NT2/D1 (cell line): ENCODE measurements at regions not wholly inside any gene's neighbourhood (a gene's known extent, or its start where the extent isn't known, plus 50 kb on each side); places are given as distances from the start of the nearest gene placed in this dataset.

Experiments used
- DNase-seq: peaks from one replicate; pipeline ENCODE4 v3.0.0-alpha.2; 2011; ENCODE audit warnings: low read depth, low spot score
- H3K27me3 ChIP-seq: 2 replicates; pipeline ENCODE4 v1.6.0; 2011; ENCODE audit warnings: mild to moderate bottlenecking; ENCODE audit not compliant: insufficient read length, insufficient read depth
- H3K36me3 ChIP-seq: 2 replicates; pipeline ENCODE4 v1.6.1; 2011; ENCODE audit warnings: mild to moderate bottlenecking, low read length, mixed read lengths; ENCODE audit not compliant: insufficient read depth, insufficient read length
- H3K4me1 ChIP-seq: 2 replicates; pipeline ENCODE4 v1.5.1; 2011; ENCODE audit not compliant: insufficient read depth, insufficient read length
- H3K4me3 ChIP-seq: 2 replicates; pipeline ENCODE4 v1.5.1; 2011; ENCODE audit warnings: low read depth; ENCODE audit not compliant: insufficient read length
- H3K9ac ChIP-seq: 2 replicates; pipeline ENCODE4 v1.6.0; 2011; ENCODE audit warnings: low read depth; ENCODE audit not compliant: insufficient read length
- H3K9me3 ChIP-seq: 2 replicates; pipeline ENCODE4 v1.5.1; 2011; ENCODE audit warnings: mild to moderate bottlenecking, low read length; ENCODE audit not compliant: insufficient read depth
- SUZ12 ChIP-seq: IDR thresholded peaks from 2 replicates; pipeline ENCODE4 v1.6.1; 2011; ENCODE audit not compliant: insufficient read length, insufficient read depth; ENCODE audit errors: extremely low read depth
- YY1 ChIP-seq: IDR thresholded peaks from 2 replicates; pipeline ENCODE4 v1.6.1; 2011; ENCODE audit not compliant: insufficient read length, insufficient read depth
- ZNF274 ChIP-seq: IDR thresholded peaks from 2 replicates; pipeline ENCODE4 v1.6.1; 2011; ENCODE audit warnings: mild to moderate bottlenecking, low read depth, low read length

DNA sequence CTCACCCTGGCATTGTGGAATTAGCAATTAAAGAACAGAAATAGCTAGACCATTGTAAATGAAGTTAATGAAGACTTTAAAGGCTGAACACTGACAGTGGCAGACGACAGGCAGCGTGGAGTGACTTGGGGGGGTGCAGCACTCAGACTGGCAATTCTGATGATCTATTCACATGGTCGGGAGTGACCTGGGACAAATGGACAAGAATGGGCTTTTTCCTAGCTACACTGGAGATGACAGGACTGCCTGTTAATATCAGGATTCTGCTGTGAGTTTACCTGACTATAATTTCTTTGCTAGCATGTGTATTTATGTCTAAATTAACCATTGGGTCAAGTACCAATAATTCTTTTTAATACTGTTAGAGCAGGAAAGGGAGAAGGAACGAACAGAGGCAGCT, 199.6 kb downstream of the FBXO15 start:
- no peak for DNase-seq
- Histone ChIP-seq H3K27me3 (no peaks in the 10 kb centered on the region), H3K4me3 (no peak overlapping the region), H3K9ac (no peak overlapping the region), H3K4me1 (no peaks in the 10 kb centered on the region), H3K9me3 (no peaks in the 10 kb centered on the region; the same call in 1 of the 2 replicates), H3K36me3 (no peaks in the 10 kb centered on the region)
- no peak for TF ChIP-seq SUZ12
- no peak for TF ChIP-seq YY1
- no peak for TF ChIP-seq ZNF274

GRCh38 chr18:73947180-73947921, 200.3 kb downstream of the FBXO15 start:
- Histone ChIP-seq H3K4me3 (no peak overlapping the region), H3K36me3 (no peaks in the 10 kb centered on the region), H3K9ac (no peak overlapping the region), H3K4me1 (no peaks in the 10 kb centered on the region), H3K9me3 (no peaks in the 10 kb centered on the region; the same call in 1 of the 2 replicates), H3K27me3 (no peaks in the 10 kb centered on the region)
- no peak for DNase-seq
- TF ChIP-seq ZNF274 (no peak), SUZ12 (no peak), YY1 (no peak)

- Histone ChIP-seq H3K4me1 (no peaks in the 10 kb centered on the region), H3K27me3 (no peaks in the 10 kb centered on the region), H3K9me3 (no peaks in the 10 kb centered on the region), H3K4me3 (no peak overlapping the region), H3K36me3 (no peaks in the 10 kb centered on the region), H3K9ac (no peak overlapping the region)
- TF ChIP-seq SUZ12 (no peak), YY1 (no peak), ZNF274 (no peak)
- no peak for DNase-seq
These were observed 202.4 kb downstream of the FBXO15 start for GRCh38 chr18:73945130-73945792.

GRCh38 chr18:73944715-73945114, 202.9 kb downstream of the FBXO15 start:
- no peak for DNase-seq
- no peaks in the 10 kb centered on the region for H3K27me3 ChIP-seq
- no peak overlapping the region for H3K9ac ChIP-seq
- no peak overlapping the region for H3K4me3 ChIP-seq
- H3K9me3 ChIP-seq: no peaks in the 10 kb centered on the region
- H3K4me1 ChIP-seq: no peaks in the 10 kb centered on the region
- no peaks in the 10 kb centered on the region for H3K36me3 ChIP-seq
- TF ChIP-seq ZNF274: no peak
- TF ChIP-seq YY1: no peak
- TF ChIP-seq SUZ12: no peak

DNA sequence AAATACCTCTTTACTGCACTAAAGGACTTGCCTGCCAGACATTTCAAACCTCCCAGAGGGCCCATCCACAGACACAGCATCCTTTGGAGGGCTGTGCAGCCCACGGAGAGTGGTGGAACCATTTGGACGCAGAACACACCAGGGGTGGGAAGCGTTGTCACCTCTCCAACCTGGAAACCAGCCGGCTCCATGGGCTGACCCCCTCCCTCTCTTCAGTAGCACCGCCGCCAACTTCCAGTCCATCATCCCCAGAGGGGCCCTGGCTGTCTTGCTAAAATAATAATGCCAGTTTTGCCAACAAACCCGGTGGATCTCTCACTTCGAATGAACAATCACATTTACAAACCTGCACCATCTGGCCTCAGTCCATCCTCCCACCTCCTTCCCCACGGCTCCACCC, 203.9 kb downstream of the FBXO15 start:
- no peaks in the 10 kb centered on the region for H3K27me3 ChIP-seq
- H3K9me3 ChIP-seq: no peaks in the 10 kb centered on the region
- DNase-seq: no peak
- no peaks in the 10 kb centered on the region for H3K36me3 ChIP-seq
- no peaks in the 10 kb centered on the region for H3K4me1 ChIP-seq
- TF ChIP-seq YY1 (no peak), SUZ12 (no peak), ZNF274 (no peak)
- H3K4me3 ChIP-seq: no peak overlapping the region
- H3K9ac ChIP-seq: no peak overlapping the region

- DNase-seq: no peak
- Histone ChIP-seq H3K36me3 (no peaks in the 10 kb centered on the region), H3K9ac (no peak overlapping the region), H3K9me3 (no peaks in the 10 kb centered on the region), H3K4me3 (no peak overlapping the region), H3K27me3 (no peaks in the 10 kb centered on the region), H3K4me1 (no peaks in the 10 kb centered on the region)
- no peak for TF ChIP-seq SUZ12
- no peak for TF ChIP-seq ZNF274
- TF ChIP-seq YY1: no peak
These were observed 204.7 kb downstream of the FBXO15 start for GRCh38 chr18:73942956-73943355.

- Histone ChIP-seq H3K4me3 (no peak overlapping the region), H3K36me3 (no peaks in the 10 kb centered on the region), H3K4me1 (no peaks in the 10 kb centered on the region), H3K9me3 (no peaks in the 10 kb centered on the region), H3K9ac (no peak overlapping the region), H3K27me3 (no peaks in the 10 kb centered on the region)
- DNase-seq: no peak
- TF ChIP-seq YY1 (no peak), SUZ12 (no peak), ZNF274 (no peak)
These were observed 205.5 kb downstream of the FBXO15 start for GRCh38 chr18:73942081-73942625.
